ENCODE measurements at regions not wholly inside any gene's neighbourhood (a gene's known extent, or its start where the extent isn't known, plus 50 kb on each side); places are given as distances from the start of the nearest gene placed in this dataset.

- H3K36me3 ChIP-seq (replicated peaks in 1 of 2; ENCODE audit: control extremely low read depth in 1 of 2, control insufficient read depth in 1 of 2, extremely low read depth in 1 of 2, insufficient read depth in 2 of 2, low read length in 1 of 2) = no peaks in the 10 kb centered on the region
- no peaks in the 10 kb centered on the region for H3K27me3 Mint-ChIP-seq
- H3K27ac Mint-ChIP-seq = peak overlapping the region; percentile 86
- WGBS (ENCODE audit: insufficient coverage) = no CpG with 5 or more reads among the region's 8 CpGs
- peak overlapping the region; percentile 86 for H3K4me3 Mint-ChIP-seq
- no peaks in the 10 kb centered on the region for H4K20me1 ChIP-seq (ENCODE audit: control insufficient read depth, insufficient read depth, low read length, poor library complexity, severe bottlenecking)
- peaks cover 70 to 80% of the 10 kb centered on the region in 2 donors for H3K4me1 ChIP-seq (ENCODE audit: control insufficient read depth in 2 of 2, insufficient read depth in 2 of 2, low read length in 2 of 2)
- ATAC-seq (ENCODE audit: low read depth) (peak; percentile 88), DNase-seq (peak; percentile 88)
- H2AFZ ChIP-seq (ENCODE audit: insufficient read depth, low read depth, low read length, poor library complexity, severe bottlenecking) = peak overlapping the region; percentile 62
- CTCF ChIA-PET = no interaction called here
- peak overlapping the region; percentile 88 to 95 for H3K27ac ChIP-seq (ENCODE audit: low read length in 2 of 2)
- intact Hi-C loops (cut with micrococcal nuclease) = no loop called here
- POLR2A ChIA-PET = no interaction called here
- H3K79me2 ChIP-seq (ENCODE audit: control insufficient read depth, insufficient read depth, low read length) = no peaks in the 10 kb centered on the region
- H3K9me3 Mint-ChIP-seq (ENCODE audit: insufficient read depth) = no peaks in the 10 kb centered on the region
- peak overlapping the region; percentile 13 to 45 (median 35) for H3K4me3 ChIP-seq (ENCODE audit: control extremely low read depth in 1 of 5, extremely low read depth in 1 of 5, insufficient read depth in 1 of 5, low read depth in 2 of 5, low read length in 4 of 5)
- H3K9ac ChIP-seq (ENCODE audit: low read length) = peak overlapping the region; percentile 49
- TF ChIP-seq EZH2 (IDR thresholded peaks at IDR 0.05; ENCODE audit: borderline replicate concordance, insufficient read depth, low read depth, low read length, poor library complexity, severe bottlenecking) = no peak
- no peak for TF ChIP-seq CTCF (IDR thresholded peaks at IDR 0.05)
- peaks cover 0 to 18% (median 0%) of the 10 kb centered on the region in 3 donors for H3K9me3 ChIP-seq (ENCODE audit: control extremely low read depth in 1 of 3, control insufficient read depth in 2 of 3, insufficient read depth in 1 of 3, low read length in 2 of 3)
- H3K4me1 Mint-ChIP-seq = peaks cover 78% of the 10 kb centered on the region
- H3K4me2 ChIP-seq (replicated peaks; ENCODE audit: low read depth, low read length, poor library complexity, severe bottlenecking) = peak overlapping the region; percentile 69
- H3K27me3 ChIP-seq (replicated peaks in 1 of 4; ENCODE audit: control extremely low read depth in 1 of 4, control insufficient read depth in 3 of 4, insufficient read depth in 4 of 4, low read length in 3 of 4) = no peaks in the 10 kb centered on the region
These were observed 1335.9 kb downstream of the TBC1D22A start for GRCh38 chr22:48098243-48098920.

- peak overlapping the region; percentile 86 for H3K27ac Mint-ChIP-seq
- Histone ChIP-seq H3K4me1 (ENCODE audit: control insufficient read depth in 2 of 2, insufficient read depth in 2 of 2, low read length in 2 of 2) (peaks cover 75 to 83% of the 10 kb centered on the region in 2 donors), H3K9ac (ENCODE audit: low read length) (no peak overlapping the region), H2AFZ (ENCODE audit: insufficient read depth, low read depth, low read length, poor library complexity, severe bottlenecking) (peak overlapping the region; percentile 53), H3K27ac (ENCODE audit: low read length in 2 of 2) (peak overlapping the region; percentile 88 to 95), H3K4me2 (replicated peaks; ENCODE audit: low read depth, low read length, poor library complexity, severe bottlenecking) (peak overlapping the region; percentile 69), H4K20me1 (ENCODE audit: control insufficient read depth, insufficient read depth, low read length, poor library complexity, severe bottlenecking) (no peaks in the 10 kb centered on the region), H3K27me3 (replicated peaks in 1 of 4; ENCODE audit: control extremely low read depth in 1 of 4, control insufficient read depth in 3 of 4, insufficient read depth in 4 of 4, low read length in 3 of 4) (no peaks in the 10 kb centered on the region), H3K9me3 (ENCODE audit: control extremely low read depth in 1 of 3, control insufficient read depth in 2 of 3, insufficient read depth in 1 of 3, low read length in 2 of 3) (peaks cover 0 to 16% (median 0%) of the 10 kb centered on the region in 3 donors), H3K79me2 (ENCODE audit: control insufficient read depth, insufficient read depth, low read length) (no peaks in the 10 kb centered on the region), H3K36me3 (replicated peaks in 1 of 2; ENCODE audit: control extremely low read depth in 1 of 2, control insufficient read depth in 1 of 2, extremely low read depth in 1 of 2, insufficient read depth in 2 of 2, low read length in 1 of 2) (no peaks in the 10 kb centered on the region), H3K4me3 (ENCODE audit: control extremely low read depth in 1 of 5, extremely low read depth in 1 of 5, insufficient read depth in 1 of 5, low read depth in 2 of 5, low read length in 4 of 5) (peak overlapping the region in 2 of 5 experiments; percentile 3 to 28)
- H3K9me3 Mint-ChIP-seq (ENCODE audit: insufficient read depth) = no peaks in the 10 kb centered on the region
- DNase-seq (no peak), ATAC-seq (ENCODE audit: low read depth) (peak; percentile 31)
- ChIA-PET CTCF (no interaction called here), POLR2A (no interaction called here)
- peaks cover 79% of the 10 kb centered on the region for H3K4me1 Mint-ChIP-seq
- H3K4me3 Mint-ChIP-seq = peak overlapping the region; percentile 86
- TF ChIP-seq EZH2 (IDR thresholded peaks at IDR 0.05; ENCODE audit: borderline replicate concordance, insufficient read depth, low read depth, low read length, poor library complexity, severe bottlenecking) (no peak), CTCF (IDR thresholded peaks at IDR 0.05) (no peak)
- no peaks in the 10 kb centered on the region for H3K27me3 Mint-ChIP-seq
- WGBS (ENCODE audit: insufficient coverage) = 0% methylated on average over 3 of the region's 7 CpGs
- intact Hi-C loops (cut with micrococcal nuclease) = no loop called here
These were observed 1335.3 kb downstream of the TBC1D22A start for GRCh38 chr22:48097723-48098122.
